HCT116 (cell line): ENCODE measurements at regions not wholly inside any gene's neighbourhood (a gene's known extent, or its start where the extent isn't known, plus 50 kb on each side); places are given as distances from the start of the nearest gene placed in this dataset.

Source experiments
- ATAC-seq: fragments of 200-7000 bp; cut with Tn5 transposase; 2 replicates; pipeline ENCODE4 v1.9.1; 2020; ENCODE audit warnings: mild to moderate bottlenecking, moderate library complexity
- BruUV-seq: library from RNA; stranded (reverse); fragments of 400-500 nt; replicated peaks from 2 replicates; lab custom pipeline; 2021; lab: Mats Ljungman, UMichigan
- CTCF ChIA-PET: fragments of 300-600 bp; sonication (Branson Sonifier 250); formaldehyde crosslinking; loops from one replicate; lab custom pipeline; 2021; ENCODE audit warnings: antibody characterized with exemption; lab: Charles Lee
- POLR2A ChIA-PET: fragments of 300-600, 350-600 bp; sonication (Branson Sonifier 250); formaldehyde crosslinking; loops from one replicate; lab custom pipeline; 2021; ENCODE audit warnings: antibody characterized with exemption; lab: Charles Lee
- RAD21 ChIA-PET, 2 experiments: fragments of 300-600 bp; sonication (Branson Sonifier 250); formaldehyde crosslinking; loops; one replicate each; lab custom pipeline; 2023; ENCODE audit warnings: low total read pairs in 2 of 2; ENCODE audit not compliant: uncharacterized antibody in 2 of 2, unreplicated experiment in 2 of 2, low non-redundant PET in 1 of 2; lab: Charles Lee
- DNase-seq: peaks from one replicate; pipeline ENCODE4 v3.0.0-alpha.2; 2010; ENCODE audit warnings: low read depth, low spot score
- H2AFZ ChIP-seq: fragments of 200-600 bp; shearing (Covaris generic), sonication (generic); 2 replicates; pipeline ENCODE4 v1.6.1; 2017; ENCODE audit warnings: low read depth, mixed run types, mixed read lengths, antibody characterized with exemption, low read length; ENCODE audit not compliant: poor library complexity, severe bottlenecking
- H3K27ac ChIP-seq: 2 replicates; pipeline ENCODE4 v1.5.1; 2012; ENCODE audit warnings: low read depth, low read length
- H3K27me3 ChIP-seq: fragments of 200-600 bp; sonication (generic); 2 replicates; pipeline ENCODE4 v1.6.1; 2016; ENCODE audit warnings: mixed run types, low read length, mixed read lengths; ENCODE audit not compliant: insufficient read depth
- H3K36me3 ChIP-seq, 2 experiments: fragments of 200-500 bp in 1 of 2; fragments of 200-600 bp in 1 of 2; sonication (Bioruptor generic) in 1 of 2; sonication (generic) in 1 of 2; 2 replicates each; pipeline versions ENCODE4 v1.5.1 to v1.6.1; 2014 to 2016; ENCODE audit warnings: low read length in 2 of 2, inconsistent platforms in 1 of 2, mixed read lengths in 1 of 2, mixed run types in 1 of 2; ENCODE audit not compliant: insufficient read depth in 2 of 2, control insufficient read depth in 1 of 2
- H3K4me1 ChIP-seq, 2 experiments: fragments of 200-600 bp in 1 of 2; sonication (generic) in 1 of 2; 2 replicates each; pipeline versions ENCODE4 v1.5.1 to v1.6.1; 2012 to 2017; ENCODE audit warnings: low read length in 2 of 2, inconsistent platforms in 1 of 2, mild to moderate bottlenecking in 1 of 2, mixed read lengths in 1 of 2, mixed run types in 1 of 2, moderate library complexity in 1 of 2; ENCODE audit not compliant: insufficient read depth in 2 of 2, control insufficient read depth in 1 of 2
- H3K4me2 ChIP-seq: fragments of 200-600 bp; sonication (generic); 2 replicates; pipeline ENCODE4 v1.6.1; 2017; ENCODE audit warnings: mixed run types, low read length, mixed read lengths
- H3K4me3 ChIP-seq, 2 experiments: fragments of 200-600 bp in 1 of 2; sonication (generic) in 1 of 2; replicated peaks in 1 of 2; 2 replicates each; pipeline ENCODE4 v1.5.1; 2011 to 2016; ENCODE audit warnings: low read length in 2 of 2, control low read depth in 1 of 2, low read depth in 1 of 2, mild to moderate bottlenecking in 1 of 2, mixed read lengths in 1 of 2, mixed run types in 1 of 2
- H3K79me2 ChIP-seq: fragments of 200-600 bp; sonication (generic); 2 replicates; pipeline ENCODE4 v1.6.1; 2017; ENCODE audit warnings: mild to moderate bottlenecking, mixed run types, low read length, moderate library complexity, mixed read lengths; ENCODE audit not compliant: insufficient read depth
- H3K9ac ChIP-seq: fragments of 200-600 bp; sonication (generic); 2 replicates; pipeline ENCODE4 v1.6.1; 2016; ENCODE audit warnings: low read length, mixed read lengths
- H3K9me2 ChIP-seq: fragments of 200-600 bp; sonication (generic), shearing (Covaris generic); 2 replicates; pipeline ENCODE4 v1.6.1; 2017; ENCODE audit warnings: mixed run types, mild to moderate bottlenecking, moderate library complexity; ENCODE audit not compliant: insufficient read depth
- H3K9me3 ChIP-seq, 2 experiments: fragments of 200-500 bp in 1 of 2; fragments of 200-600 bp in 1 of 2; sonication (Bioruptor generic) in 1 of 2; sonication (generic) in 1 of 2; 2 replicates each; pipeline ENCODE4 v1.6.1; 2014 to 2017; ENCODE audit warnings: low read length in 2 of 2, mixed read lengths in 2 of 2, inconsistent platforms in 1 of 2, low read depth in 1 of 2, mild to moderate bottlenecking in 1 of 2, mixed run types in 1 of 2, moderate library complexity in 1 of 2; ENCODE audit not compliant: control insufficient read depth in 1 of 2, insufficient read depth in 1 of 2
- H4K20me1 ChIP-seq: fragments of 200-600 bp; sonication (generic), shearing (Covaris generic); 2 replicates; pipeline ENCODE4 v1.6.1; 2017; ENCODE audit warnings: mixed run types, mild to moderate bottlenecking, moderate library complexity; ENCODE audit not compliant: insufficient read depth
- EGR1 ChIP-seq: IDR thresholded peaks from 2 replicates; pipeline ENCODE4 v1.6.1; 2012; ENCODE audit warnings: low read depth
- ELF1 ChIP-seq: IDR thresholded peaks from 2 replicates; pipeline ENCODE4 v1.6.1; 2012; ENCODE audit warnings: low read depth, borderline replicate concordance
- EZH2 ChIP-seq: fragments of 200-600 bp; sonication (generic); IDR thresholded peaks from 2 replicates; pipeline ENCODE4 v1.6.1; 2017; ENCODE audit warnings: antibody characterized with exemption, mixed run types
- EZH2phosphoT487 ChIP-seq: fragments of 200-600 bp; IDR thresholded peaks from 2 replicates; pipeline ENCODE4 v1.6.1; 2018; ENCODE audit warnings: antibody characterized with exemption, borderline replicate concordance
- FOSL1 ChIP-seq: IDR thresholded peaks from 2 replicates; pipeline ENCODE4 v1.6.1; 2012; ENCODE audit warnings: low read depth
- JUND ChIP-seq: IDR thresholded peaks from 2 replicates; pipeline ENCODE4 v1.6.1; 2012
- POLR2AphosphoS5 ChIP-seq: IDR thresholded peaks from 2 replicates; pipeline ENCODE4 v1.6.1; 2011; ENCODE audit warnings: mild to moderate bottlenecking, low read depth, low read length, moderate library complexity
- SIN3A ChIP-seq: IDR thresholded peaks from 2 replicates; pipeline ENCODE4 v1.6.1; 2012; ENCODE audit warnings: low read depth
- SRF ChIP-seq: IDR thresholded peaks from 2 replicates; pipeline ENCODE4 v1.6.1; 2012; ENCODE audit warnings: low read depth
- YY1 ChIP-seq: IDR thresholded peaks from 2 replicates; pipeline ENCODE4 v1.6.1; 2011; ENCODE audit warnings: low read length, low read depth, moderate library complexity, mild to moderate bottlenecking; ENCODE audit not compliant: insufficient replicate concordance; ENCODE audit errors: extremely low read depth
- intact Hi-C: fragments of 100-400 bp; cut with micrococcal nuclease; formaldehyde crosslinking; loops from 2 replicates; pipeline ENCODE4 v1.10.0; 2022
- TF ChIP-seq, protein P1 (sequence below): IDR thresholded peaks from 2 replicates; pipeline ENCODE4 v1.6.1; 2012
- TF ChIP-seq, protein P2 (sequence below): IDR thresholded peaks from 2 replicates; pipeline ENCODE4 v1.6.1; 2012; ENCODE audit warnings: low read depth
- TF ChIP-seq, protein P3 (sequence below), 3 experiments: fragments of 200-600 bp in 1 of 3; sonication (generic) in 1 of 3; IDR thresholded peaks in 2 of 3; conservative IDR thresholded peaks in 1 of 3; 2 replicates each; pipeline ENCODE4 v1.5.1; 2012 to 2017; ENCODE audit warnings: low read depth in 2 of 3, low read length in 2 of 3, antibody characterized with exemption in 1 of 3, borderline replicate concordance in 1 of 3, control low read depth in 1 of 3, mild to moderate bottlenecking in 1 of 3, mixed read lengths in 1 of 3, mixed run types in 1 of 3, moderate library complexity in 1 of 3; ENCODE audit not compliant: insufficient read depth in 1 of 3
- TF ChIP-seq, protein P4 (sequence below): IDR thresholded peaks from 2 replicates; pipeline ENCODE4 v1.6.1; 2011; ENCODE audit warnings: mild to moderate bottlenecking, low read length, moderate library complexity; ENCODE audit not compliant: insufficient replicate concordance; ENCODE audit errors: extremely low read depth

DNA sequence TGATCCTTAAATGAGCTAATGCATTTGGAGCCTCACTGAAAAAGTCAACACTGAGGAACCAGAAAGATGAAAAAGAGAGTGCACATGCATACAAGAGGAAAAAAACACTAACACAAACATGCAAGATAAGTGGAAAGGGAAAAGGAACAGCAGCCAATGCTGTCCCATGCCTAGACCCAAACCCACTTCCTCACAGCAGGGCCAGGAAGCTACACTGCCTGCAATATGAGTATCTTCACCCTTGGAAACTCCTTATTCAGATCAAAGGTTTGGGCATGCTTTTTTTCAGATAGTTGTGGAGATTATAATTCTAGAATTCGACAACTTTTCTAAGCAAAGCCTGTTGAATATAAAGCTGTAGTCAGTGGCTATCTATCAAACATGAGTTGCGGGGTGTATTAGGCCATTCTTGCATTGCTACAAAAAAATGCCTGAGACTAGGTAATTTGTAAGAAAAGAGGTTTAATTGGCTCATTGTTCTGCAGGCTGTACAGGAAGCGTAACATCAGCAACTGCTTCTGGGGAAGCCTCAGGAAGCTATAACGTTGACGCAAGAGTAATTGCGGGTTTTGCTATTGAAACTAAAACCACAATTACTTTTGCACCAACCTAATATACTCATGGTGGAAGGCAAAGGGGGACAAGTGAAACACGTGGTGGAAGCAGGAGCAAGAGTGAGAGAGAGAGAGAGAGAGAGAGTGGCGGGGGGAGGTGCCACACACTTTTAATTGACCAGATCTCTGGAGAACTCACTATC, 138.2 kb downstream of the MBD2 start:
- Histone ChIP-seq H3K9me2 (no peaks in the 10 kb centered on the region), H3K4me2 (no peak overlapping the region), H3K4me3 (no peak overlapping the region), H3K27ac (no peak overlapping the region), H3K4me1 (no peaks in the 10 kb centered on the region), H3K27me3 (no peaks in the 10 kb centered on the region), H3K79me2 (no peaks in the 10 kb centered on the region), H3K9ac (no peak overlapping the region), H3K36me3 (no peaks in the 10 kb centered on the region), H3K9me3 (no peaks in the 10 kb centered on the region), H4K20me1 (no peaks in the 10 kb centered on the region), H2AFZ (no peak overlapping the region)
- DNase-seq (no peak), ATAC-seq (no peak)
- CTCF ChIA-PET: no interaction called here
- TF ChIP-seq JUND: no peak
- no peak for TF ChIP-seq SRF
- TF ChIP-seq ELF1: no peak
- TF ChIP-seq, protein P1, sequence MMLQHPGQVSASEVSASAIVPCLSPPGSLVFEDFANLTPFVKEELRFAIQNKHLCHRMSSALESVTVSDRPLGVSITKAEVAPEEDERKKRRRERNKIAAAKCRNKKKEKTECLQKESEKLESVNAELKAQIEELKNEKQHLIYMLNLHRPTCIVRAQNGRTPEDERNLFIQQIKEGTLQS: no peak
- no peak for TF ChIP-seq YY1
- TF ChIP-seq, protein P2, sequence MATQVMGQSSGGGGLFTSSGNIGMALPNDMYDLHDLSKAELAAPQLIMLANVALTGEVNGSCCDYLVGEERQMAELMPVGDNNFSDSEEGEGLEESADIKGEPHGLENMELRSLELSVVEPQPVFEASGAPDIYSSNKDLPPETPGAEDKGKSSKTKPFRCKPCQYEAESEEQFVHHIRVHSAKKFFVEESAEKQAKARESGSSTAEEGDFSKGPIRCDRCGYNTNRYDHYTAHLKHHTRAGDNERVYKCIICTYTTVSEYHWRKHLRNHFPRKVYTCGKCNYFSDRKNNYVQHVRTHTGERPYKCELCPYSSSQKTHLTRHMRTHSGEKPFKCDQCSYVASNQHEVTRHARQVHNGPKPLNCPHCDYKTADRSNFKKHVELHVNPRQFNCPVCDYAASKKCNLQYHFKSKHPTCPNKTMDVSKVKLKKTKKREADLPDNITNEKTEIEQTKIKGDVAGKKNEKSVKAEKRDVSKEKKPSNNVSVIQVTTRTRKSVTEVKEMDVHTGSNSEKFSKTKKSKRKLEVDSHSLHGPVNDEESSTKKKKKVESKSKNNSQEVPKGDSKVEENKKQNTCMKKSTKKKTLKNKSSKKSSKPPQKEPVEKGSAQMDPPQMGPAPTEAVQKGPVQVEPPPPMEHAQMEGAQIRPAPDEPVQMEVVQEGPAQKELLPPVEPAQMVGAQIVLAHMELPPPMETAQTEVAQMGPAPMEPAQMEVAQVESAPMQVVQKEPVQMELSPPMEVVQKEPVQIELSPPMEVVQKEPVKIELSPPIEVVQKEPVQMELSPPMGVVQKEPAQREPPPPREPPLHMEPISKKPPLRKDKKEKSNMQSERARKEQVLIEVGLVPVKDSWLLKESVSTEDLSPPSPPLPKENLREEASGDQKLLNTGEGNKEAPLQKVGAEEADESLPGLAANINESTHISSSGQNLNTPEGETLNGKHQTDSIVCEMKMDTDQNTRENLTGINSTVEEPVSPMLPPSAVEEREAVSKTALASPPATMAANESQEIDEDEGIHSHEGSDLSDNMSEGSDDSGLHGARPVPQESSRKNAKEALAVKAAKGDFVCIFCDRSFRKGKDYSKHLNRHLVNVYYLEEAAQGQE: no peak
- TF ChIP-seq EZH2: no peak
- no peak for TF ChIP-seq SIN3A
- no peak for TF ChIP-seq FOSL1
- TF ChIP-seq EGR1: no peak
- TF ChIP-seq, protein P3, sequence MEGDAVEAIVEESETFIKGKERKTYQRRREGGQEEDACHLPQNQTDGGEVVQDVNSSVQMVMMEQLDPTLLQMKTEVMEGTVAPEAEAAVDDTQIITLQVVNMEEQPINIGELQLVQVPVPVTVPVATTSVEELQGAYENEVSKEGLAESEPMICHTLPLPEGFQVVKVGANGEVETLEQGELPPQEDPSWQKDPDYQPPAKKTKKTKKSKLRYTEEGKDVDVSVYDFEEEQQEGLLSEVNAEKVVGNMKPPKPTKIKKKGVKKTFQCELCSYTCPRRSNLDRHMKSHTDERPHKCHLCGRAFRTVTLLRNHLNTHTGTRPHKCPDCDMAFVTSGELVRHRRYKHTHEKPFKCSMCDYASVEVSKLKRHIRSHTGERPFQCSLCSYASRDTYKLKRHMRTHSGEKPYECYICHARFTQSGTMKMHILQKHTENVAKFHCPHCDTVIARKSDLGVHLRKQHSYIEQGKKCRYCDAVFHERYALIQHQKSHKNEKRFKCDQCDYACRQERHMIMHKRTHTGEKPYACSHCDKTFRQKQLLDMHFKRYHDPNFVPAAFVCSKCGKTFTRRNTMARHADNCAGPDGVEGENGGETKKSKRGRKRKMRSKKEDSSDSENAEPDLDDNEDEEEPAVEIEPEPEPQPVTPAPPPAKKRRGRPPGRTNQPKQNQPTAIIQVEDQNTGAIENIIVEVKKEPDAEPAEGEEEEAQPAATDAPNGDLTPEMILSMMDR (IDR thresholded peaks at IDR 0.05 in 2 of 3, conservative IDR thresholded peaks at IDR 0.05 in 1 of 3; ENCODE audit: borderline replicate concordance in 1 of 3, insufficient read depth in 1 of 3, low read depth in 2 of 3, low read length in 2 of 3): no peak
- TF ChIP-seq, protein P4, sequence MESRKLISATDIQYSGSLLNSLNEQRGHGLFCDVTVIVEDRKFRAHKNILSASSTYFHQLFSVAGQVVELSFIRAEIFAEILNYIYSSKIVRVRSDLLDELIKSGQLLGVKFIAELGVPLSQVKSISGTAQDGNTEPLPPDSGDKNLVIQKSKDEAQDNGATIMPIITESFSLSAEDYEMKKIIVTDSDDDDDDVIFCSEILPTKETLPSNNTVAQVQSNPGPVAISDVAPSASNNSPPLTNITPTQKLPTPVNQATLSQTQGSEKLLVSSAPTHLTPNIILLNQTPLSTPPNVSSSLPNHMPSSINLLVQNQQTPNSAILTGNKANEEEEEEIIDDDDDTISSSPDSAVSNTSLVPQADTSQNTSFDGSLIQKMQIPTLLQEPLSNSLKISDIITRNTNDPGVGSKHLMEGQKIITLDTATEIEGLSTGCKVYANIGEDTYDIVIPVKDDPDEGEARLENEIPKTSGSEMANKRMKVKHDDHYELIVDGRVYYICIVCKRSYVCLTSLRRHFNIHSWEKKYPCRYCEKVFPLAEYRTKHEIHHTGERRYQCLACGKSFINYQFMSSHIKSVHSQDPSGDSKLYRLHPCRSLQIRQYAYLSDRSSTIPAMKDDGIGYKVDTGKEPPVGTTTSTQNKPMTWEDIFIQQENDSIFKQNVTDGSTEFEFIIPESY: no peak
- TF ChIP-seq POLR2AphosphoS5: no peak
- no peak for TF ChIP-seq EZH2phosphoT487
- POLR2A ChIA-PET: no interaction called here
- BruUV-seq: no TSS peak
- intact Hi-C loops: no loop called here
- RAD21 ChIA-PET: no interaction called here
